ENCODE measurements at regions not wholly inside any gene's neighbourhood (a gene's known extent, or its start where the extent isn't known, plus 50 kb on each side); places are given as distances from the start of the nearest gene placed in this dataset.

GRCh38 chr1:118661769-118662320 lies 326.3 kb downstream of the TBX15 start:
- TF ChIP-seq CTCF (IDR thresholded peaks at IDR 0.05) (no peak), POLR2A (IDR thresholded peaks at IDR 0.05) (no peak)

All from esophagus squamous epithelium (tissue), 4 donors.